ENCODE measurements at regions not wholly inside any gene's neighbourhood (a gene's known extent, or its start where the extent isn't known, plus 50 kb on each side); places are given as distances from the start of the nearest gene placed in this dataset.

DNA sequence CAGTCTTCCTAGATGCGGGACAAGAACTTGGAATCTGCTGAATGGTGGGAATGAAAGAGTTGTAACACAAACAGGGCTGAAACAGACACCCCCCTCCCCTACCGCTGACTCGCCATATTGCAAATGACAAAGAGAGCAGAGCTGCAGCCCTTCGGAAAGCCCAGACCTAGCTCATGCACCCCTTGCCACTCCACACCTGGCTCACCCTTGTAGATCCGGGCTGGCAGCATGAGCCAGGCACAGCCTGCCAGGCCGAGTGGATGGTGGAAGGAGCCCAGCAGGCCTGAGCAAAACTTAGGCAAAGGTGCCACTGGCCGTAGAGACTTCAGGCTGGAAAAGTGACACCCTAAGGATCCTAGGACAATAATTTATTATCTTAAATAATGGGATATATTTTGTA is 237.4 kb upstream of the SEMA3D start:
- no peak for TF ChIP-seq CTCF (IDR thresholded peaks at IDR 0.05; ENCODE audit: low read depth, low read length, missing control alignments)

DNA sequence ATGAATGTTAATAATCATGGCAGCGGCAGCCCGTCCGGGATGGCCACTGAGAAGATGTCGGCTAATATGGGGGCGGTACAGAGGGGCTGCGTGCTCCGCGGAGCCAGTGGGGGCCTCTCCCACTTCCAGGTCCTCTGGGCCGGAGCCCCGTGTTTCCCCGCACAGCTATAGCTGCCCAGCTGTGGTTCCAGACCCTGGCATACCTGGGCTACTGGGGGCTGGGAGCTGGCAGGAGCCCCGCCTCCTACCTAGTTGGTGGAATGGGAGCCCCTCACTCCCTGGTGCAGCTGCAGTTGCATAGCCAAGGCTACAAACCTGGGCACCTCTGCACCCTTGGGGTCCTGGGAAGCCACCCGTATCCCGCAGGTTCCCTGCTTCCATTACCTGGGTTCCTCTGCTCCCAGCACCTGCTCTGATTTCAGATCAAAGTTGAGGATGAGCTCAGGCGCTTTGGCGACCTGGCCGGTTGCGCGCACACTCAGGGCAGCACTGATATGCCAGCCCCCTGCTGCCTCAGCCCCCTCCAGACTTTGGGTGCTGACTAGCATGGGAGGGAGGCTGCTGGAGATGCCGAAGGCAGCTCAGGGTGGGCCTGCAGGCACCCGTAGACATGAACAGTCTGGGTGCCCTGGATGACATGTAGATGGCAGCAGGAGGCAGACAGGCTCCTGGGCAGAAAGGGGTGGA is 236.5 kb upstream of the SEMA3D start:
- TF ChIP-seq CTCF (IDR thresholded peaks at IDR 0.05; ENCODE audit: low read depth, low read length, missing control alignments): no peak
- DNase-seq (ENCODE audit: low read depth): no peak
- in situ Hi-C loops (cut with HindIII; ENCODE audit: low sequenced_read_pairs): no loop called here

More for the DNA sequence above, 237.4 kb upstream of the SEMA3D start:
- in situ Hi-C loops (cut with HindIII; ENCODE audit: low sequenced_read_pairs): no loop called here
- no peak for DNase-seq (ENCODE audit: low read depth)
- no peak overlapping the region for H3K4me3 ChIP-seq (ENCODE audit: low read depth, low read length)

DNA sequence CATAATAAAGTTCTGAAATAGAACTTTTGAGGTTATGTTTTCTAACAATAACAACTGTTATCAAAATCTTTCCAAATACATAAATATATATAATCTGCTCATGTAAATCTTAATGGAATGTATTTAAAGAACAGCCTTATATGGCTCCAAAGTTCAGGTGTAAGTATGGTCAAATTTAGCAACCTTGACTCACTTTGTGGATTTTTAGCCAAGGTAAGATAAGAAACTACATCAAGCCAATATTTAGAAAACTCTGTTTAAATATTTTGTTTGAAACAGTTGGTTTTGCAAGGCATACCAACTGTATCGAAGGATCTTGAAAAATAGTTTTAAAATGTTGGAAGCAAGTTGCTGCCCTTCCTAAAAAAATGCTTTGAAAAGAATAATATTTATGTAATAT is 228.9 kb upstream of the SEMA3D start:
- in situ Hi-C loops (cut with HindIII; ENCODE audit: low sequenced_read_pairs): no loop called here
- no peak for TF ChIP-seq CTCF (IDR thresholded peaks at IDR 0.05; ENCODE audit: low read depth, low read length, missing control alignments)
- no peak for DNase-seq (ENCODE audit: low read depth)
- no peak overlapping the region for H3K4me3 ChIP-seq (ENCODE audit: low read depth, low read length)

More for the DNA sequence above, 236.5 kb upstream of the SEMA3D start:
- no peak overlapping the region for H3K4me3 ChIP-seq (ENCODE audit: low read depth, low read length)

GRCh38 chr7:85413718-85414117 is 226.9 kb upstream of the SEMA3D start:
- DNase-seq (ENCODE audit: low read depth): no peak
- H3K4me3 ChIP-seq (ENCODE audit: low read depth, low read length): no peak overlapping the region
- no peak for TF ChIP-seq CTCF (IDR thresholded peaks at IDR 0.05; ENCODE audit: low read depth, low read length, missing control alignments)
- in situ Hi-C loops (cut with HindIII; ENCODE audit: low sequenced_read_pairs): no loop called here

DNA sequence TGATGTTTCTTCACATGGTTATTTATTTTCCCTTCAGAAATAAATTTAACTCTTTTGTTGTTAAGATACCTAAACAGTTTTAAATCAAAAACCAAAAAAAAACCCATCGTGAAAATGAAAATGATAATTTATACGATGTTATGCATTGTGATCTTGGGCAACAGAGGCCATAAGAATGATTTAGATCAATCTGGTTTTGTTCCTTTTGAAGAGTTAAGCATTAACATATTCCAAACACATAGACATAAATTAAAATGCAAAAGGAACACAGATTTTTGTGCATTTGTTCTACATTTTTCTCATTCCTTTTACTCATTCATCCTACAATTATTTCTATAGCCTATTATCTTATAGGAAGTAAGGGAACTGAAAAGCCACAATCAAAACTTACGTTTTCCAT is 226.1 kb upstream of the SEMA3D start:
- TF ChIP-seq CTCF (IDR thresholded peaks at IDR 0.05; ENCODE audit: low read depth, low read length, missing control alignments): no peak
- DNase-seq (ENCODE audit: low read depth): no peak
- no peak overlapping the region for H3K4me3 ChIP-seq (ENCODE audit: low read depth, low read length)
- in situ Hi-C loops (cut with HindIII; ENCODE audit: low sequenced_read_pairs): no loop called here

DNA sequence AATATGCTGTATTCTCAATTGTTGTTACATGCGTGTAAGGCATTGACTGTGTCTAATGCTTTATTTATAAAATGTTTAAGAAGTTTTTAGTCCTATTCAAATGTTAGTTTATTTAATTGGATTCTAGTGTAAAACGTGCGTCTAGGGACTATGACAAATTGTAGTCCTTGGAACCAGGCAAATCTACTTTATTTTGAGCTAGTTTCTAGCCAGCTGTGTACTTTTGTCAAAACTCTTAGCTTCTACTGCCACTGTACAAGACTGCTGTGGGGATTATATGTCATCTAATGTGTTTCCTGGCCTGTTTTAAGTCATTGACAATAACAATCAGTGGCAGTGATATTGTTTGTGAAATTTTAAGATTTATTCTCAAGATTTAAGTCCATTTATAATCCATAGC is 220.5 kb upstream of the SEMA3D start:
- in situ Hi-C loops (cut with HindIII; ENCODE audit: low sequenced_read_pairs): no loop called here
- no peak overlapping the region for H3K4me3 ChIP-seq (ENCODE audit: low read depth, low read length)
- TF ChIP-seq CTCF (IDR thresholded peaks at IDR 0.05; ENCODE audit: low read depth, low read length, missing control alignments): no peak
- DNase-seq (ENCODE audit: low read depth): no peak
